ENCODE measurements at regions not wholly inside any gene's neighbourhood (a gene's known extent, or its start where the extent isn't known, plus 50 kb on each side); places are given as distances from the start of the nearest gene placed in this dataset.

- no peak overlapping the region for H2AFZ ChIP-seq (ENCODE audit: low read length)
- no peaks in the 10 kb centered on the region for H3K79me2 ChIP-seq (ENCODE audit: low read length)
- no peaks in the 10 kb centered on the region for H3F3A ChIP-seq (ENCODE audit: low read length, unreplicated experiment)
- no peak for ATAC-seq
- no peak for TF ChIP-seq EZH2phosphoT487 (IDR thresholded peaks at IDR 0.05; ENCODE audit: borderline replicate concordance, low read length)
- TF ChIP-seq, protein P1, sequence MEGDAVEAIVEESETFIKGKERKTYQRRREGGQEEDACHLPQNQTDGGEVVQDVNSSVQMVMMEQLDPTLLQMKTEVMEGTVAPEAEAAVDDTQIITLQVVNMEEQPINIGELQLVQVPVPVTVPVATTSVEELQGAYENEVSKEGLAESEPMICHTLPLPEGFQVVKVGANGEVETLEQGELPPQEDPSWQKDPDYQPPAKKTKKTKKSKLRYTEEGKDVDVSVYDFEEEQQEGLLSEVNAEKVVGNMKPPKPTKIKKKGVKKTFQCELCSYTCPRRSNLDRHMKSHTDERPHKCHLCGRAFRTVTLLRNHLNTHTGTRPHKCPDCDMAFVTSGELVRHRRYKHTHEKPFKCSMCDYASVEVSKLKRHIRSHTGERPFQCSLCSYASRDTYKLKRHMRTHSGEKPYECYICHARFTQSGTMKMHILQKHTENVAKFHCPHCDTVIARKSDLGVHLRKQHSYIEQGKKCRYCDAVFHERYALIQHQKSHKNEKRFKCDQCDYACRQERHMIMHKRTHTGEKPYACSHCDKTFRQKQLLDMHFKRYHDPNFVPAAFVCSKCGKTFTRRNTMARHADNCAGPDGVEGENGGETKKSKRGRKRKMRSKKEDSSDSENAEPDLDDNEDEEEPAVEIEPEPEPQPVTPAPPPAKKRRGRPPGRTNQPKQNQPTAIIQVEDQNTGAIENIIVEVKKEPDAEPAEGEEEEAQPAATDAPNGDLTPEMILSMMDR (conservative IDR thresholded peaks at IDR 0.05; ENCODE audit: low read depth, low read length): no peak
- no peak for TF ChIP-seq EZH2 (IDR thresholded peaks at IDR 0.05; ENCODE audit: low read length, unreplicated experiment)
- intact Hi-C loops (cut with micrococcal nuclease): no loop called here
- ChIA-PET POLR2A (ENCODE audit: unreplicated experiment) (no interaction called here), CTCF (no interaction called here)
- no peaks in the 10 kb centered on the region for H3K36me3 ChIP-seq (ENCODE audit: low read depth, low read length)
- H3K4me3 ChIP-seq (ENCODE audit: low read length): no peak overlapping the region
- no peaks in the 10 kb centered on the region for H3K9me3 ChIP-seq (ENCODE audit: low read length)
- no peak overlapping the region for H3K4me2 ChIP-seq (ENCODE audit: low read length)
- H4K20me1 ChIP-seq (ENCODE audit: low read length): no peaks in the 10 kb centered on the region
- no TSS peak for BruUV-seq (replicated peaks)
- no peak overlapping the region for H3K27ac ChIP-seq (ENCODE audit: low read length)
- no peaks in the 10 kb centered on the region for H3K27me3 ChIP-seq (ENCODE audit: low read length)
- H3K9ac ChIP-seq (ENCODE audit: low read length): no peak overlapping the region
- H3K4me1 ChIP-seq (ENCODE audit: insufficient read depth, low read length): no peaks in the 10 kb centered on the region
- H3K9me2 ChIP-seq (replicated peaks; ENCODE audit: low read length): no peaks in the 10 kb centered on the region
- DNase-seq: no peak
Measured at GRCh38 chr22:49205483-49205800, 622.2 kb downstream of the BRD1 start.

DNA sequence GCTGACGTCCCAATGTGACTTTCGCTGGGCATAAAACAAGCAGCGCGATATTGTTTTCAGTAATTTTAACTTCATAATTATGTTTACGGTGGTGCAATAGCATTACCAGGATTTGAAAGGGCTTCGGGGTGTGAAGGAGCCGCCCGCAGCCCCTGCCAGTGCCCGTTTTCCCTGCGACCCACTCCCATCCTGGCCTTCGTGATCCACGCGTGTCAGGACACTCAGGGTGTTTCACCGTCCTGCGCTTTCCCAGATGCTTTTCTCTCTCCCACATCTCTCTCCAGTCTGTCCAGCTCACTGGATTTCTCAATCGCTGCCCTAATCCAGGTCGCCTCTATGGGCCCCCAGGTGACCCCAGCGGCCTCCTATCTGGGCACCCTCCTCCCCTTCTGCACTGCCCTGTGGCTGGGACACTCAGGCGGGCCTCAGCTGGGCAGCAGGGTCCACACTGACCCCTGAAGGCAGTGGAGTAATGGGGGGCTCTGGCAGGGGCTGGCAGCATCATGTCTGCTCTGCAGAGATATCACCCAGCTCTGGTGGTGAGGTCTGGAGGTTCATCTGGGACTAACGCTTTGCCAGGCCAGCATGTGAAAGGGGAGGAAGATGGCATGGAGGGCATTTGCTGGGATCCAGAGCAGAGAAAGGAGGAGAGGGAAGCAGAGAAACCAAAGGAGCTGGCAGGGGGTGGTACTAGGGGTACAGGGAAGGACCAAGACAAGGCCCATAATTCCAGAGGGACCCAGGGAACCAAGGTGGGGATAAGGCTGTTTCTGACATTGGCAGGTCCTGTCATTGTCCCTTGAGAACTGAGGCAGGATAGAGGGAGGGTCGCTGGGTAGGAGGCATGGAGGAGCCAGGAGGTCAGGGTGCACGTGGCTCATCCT, 622.8 kb downstream of the BRD1 start:
- H3K79me2 ChIP-seq (ENCODE audit: low read length): no peaks in the 10 kb centered on the region
- H3K36me3 ChIP-seq (ENCODE audit: low read depth, low read length): no peaks in the 10 kb centered on the region
- H3K27ac ChIP-seq (ENCODE audit: low read length): no peak overlapping the region
- H3K9me3 ChIP-seq (ENCODE audit: low read length): no peaks in the 10 kb centered on the region
- H3K9ac ChIP-seq (ENCODE audit: low read length): no peak overlapping the region
- TF ChIP-seq, protein P1 (conservative IDR thresholded peaks at IDR 0.05; ENCODE audit: low read depth, low read length): no peak
- TF ChIP-seq EZH2 (IDR thresholded peaks at IDR 0.05; ENCODE audit: low read length, unreplicated experiment) (no peak), EZH2phosphoT487 (IDR thresholded peaks at IDR 0.05; ENCODE audit: borderline replicate concordance, low read length) (no peak)
- no TSS peak for BruUV-seq (replicated peaks)
- no peaks in the 10 kb centered on the region for H4K20me1 ChIP-seq (ENCODE audit: low read length)
- intact Hi-C loops (cut with micrococcal nuclease): no loop called here
- no peaks in the 10 kb centered on the region for H3K4me1 ChIP-seq (ENCODE audit: insufficient read depth, low read length)
- POLR2A ChIA-PET (ENCODE audit: unreplicated experiment): no interaction called here
- no peak overlapping the region for H3K4me2 ChIP-seq (ENCODE audit: low read length)
- ATAC-seq (no peak), DNase-seq (no peak)
- CTCF ChIA-PET: no interaction called here
- no peaks in the 10 kb centered on the region for H3F3A ChIP-seq (ENCODE audit: low read length, unreplicated experiment)
- no peak overlapping the region for H2AFZ ChIP-seq (ENCODE audit: low read length)
- no peaks in the 10 kb centered on the region for H3K27me3 ChIP-seq (ENCODE audit: low read length)
- no peaks in the 10 kb centered on the region for H3K9me2 ChIP-seq (replicated peaks; ENCODE audit: low read length)
- no peak overlapping the region for H3K4me3 ChIP-seq (ENCODE audit: low read length)

DNA sequence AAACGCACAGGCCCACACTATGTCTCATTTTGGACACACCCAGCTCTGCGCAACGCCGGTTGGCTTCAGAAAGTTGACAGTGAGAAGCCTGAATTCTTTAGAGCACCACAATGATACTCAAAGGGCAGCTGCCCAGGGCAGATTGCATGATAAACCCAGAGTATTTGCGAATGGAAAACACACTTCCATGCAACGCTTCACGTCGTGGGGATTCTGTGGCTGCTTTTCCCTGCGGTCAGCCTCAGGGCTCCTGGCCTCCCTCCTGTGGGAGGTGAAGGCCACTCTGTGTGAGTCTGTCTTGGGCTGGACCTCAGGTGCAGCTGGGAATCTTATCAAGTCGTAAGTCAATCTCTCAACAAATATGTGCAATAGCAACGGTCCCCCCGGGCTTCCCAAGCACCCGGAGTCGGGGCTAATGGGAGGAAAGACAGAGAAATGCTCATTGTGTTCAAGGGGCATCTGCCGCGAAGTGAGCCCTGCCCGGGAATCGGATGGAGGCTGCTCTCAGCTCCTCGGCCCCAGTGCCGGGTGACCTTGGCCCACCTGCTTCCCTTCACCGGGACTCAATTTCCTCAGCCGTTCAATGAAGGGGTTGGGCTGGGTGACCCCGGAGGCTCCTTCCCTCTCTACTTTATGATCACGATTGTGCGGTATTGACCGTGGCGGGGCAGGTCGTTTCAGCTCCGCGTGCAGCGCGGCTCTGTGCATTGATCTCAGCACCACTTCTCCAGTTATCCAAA, 623.6 kb downstream of the BRD1 start:
- H2AFZ ChIP-seq (ENCODE audit: low read length): no peak overlapping the region
- no peak overlapping the region for H3K4me2 ChIP-seq (ENCODE audit: low read length)
- ChIA-PET POLR2A (ENCODE audit: unreplicated experiment) (no interaction called here), CTCF (no interaction called here)
- no peak overlapping the region for H3K27ac ChIP-seq (ENCODE audit: low read length)
- TF ChIP-seq EZH2 (IDR thresholded peaks at IDR 0.05; ENCODE audit: low read length, unreplicated experiment) (no peak), EZH2phosphoT487 (IDR thresholded peaks at IDR 0.05; ENCODE audit: borderline replicate concordance, low read length) (no peak)
- TF ChIP-seq, protein P1 (conservative IDR thresholded peaks at IDR 0.05; ENCODE audit: low read depth, low read length): no peak
- H3K4me3 ChIP-seq (ENCODE audit: low read length): no peak overlapping the region
- H4K20me1 ChIP-seq (ENCODE audit: low read length): no peaks in the 10 kb centered on the region
- no peak for ATAC-seq
- no peaks in the 10 kb centered on the region for H3K36me3 ChIP-seq (ENCODE audit: low read depth, low read length)
- no TSS peak for BruUV-seq (replicated peaks)
- H3K27me3 ChIP-seq (ENCODE audit: low read length): no peaks in the 10 kb centered on the region
- no peaks in the 10 kb centered on the region for H3K9me3 ChIP-seq (ENCODE audit: low read length)
- intact Hi-C loops (cut with micrococcal nuclease): no loop called here
- H3F3A ChIP-seq (ENCODE audit: low read length, unreplicated experiment): no peaks in the 10 kb centered on the region
- no peak overlapping the region for H3K9ac ChIP-seq (ENCODE audit: low read length)
- no peaks in the 10 kb centered on the region for H3K79me2 ChIP-seq (ENCODE audit: low read length)
- H3K9me2 ChIP-seq (replicated peaks; ENCODE audit: low read length): no peaks in the 10 kb centered on the region
- DNase-seq: no peak
- H3K4me1 ChIP-seq (ENCODE audit: insufficient read depth, low read length): no peaks in the 10 kb centered on the region

Measured in PC-3 (cell line).